Liver (tissue), 8 donors: ENCODE measurements at regions not wholly inside any gene's neighbourhood (a gene's known extent, or its start where the extent isn't known, plus 50 kb on each side); places are given as distances from the start of the nearest gene placed in this dataset.

Experiments used
- DNase-seq: peaks from one replicate; pipeline ENCODE4 v3.0.0-alpha.2; 2017; ENCODE audit warnings: low spot score
- H3K27ac ChIP-seq, 2 donors: one replicate each; pipeline ENCODE4 v1.7.0; 2013; ENCODE audit warnings: inconsistent platforms in 2 of 2, low read length in 2 of 2, control low read depth in 1 of 2, low read depth in 1 of 2, mild to moderate bottlenecking in 1 of 2
- H3K27me3 ChIP-seq, 4 donors: one replicate each; pipeline versions ENCODE4 v1.6.1 to v1.7.0; 2013; ENCODE audit warnings: low read length in 3 of 4, inconsistent platforms in 1 of 4, mild to moderate bottlenecking in 1 of 4, moderate library complexity in 1 of 4; ENCODE audit not compliant: control insufficient read depth in 4 of 4, insufficient read depth in 4 of 4
- H3K36me3 ChIP-seq, 4 donors: one replicate each; pipeline versions ENCODE4 v1.6.1 to v1.7.0; 2013; ENCODE audit warnings: low read length in 3 of 4, mild to moderate bottlenecking in 3 of 4, low read depth in 1 of 4, moderate library complexity in 1 of 4; ENCODE audit not compliant: control insufficient read depth in 4 of 4, insufficient read depth in 3 of 4
- H3K4me1 ChIP-seq, 4 donors: one replicate each; pipeline versions ENCODE4 v1.6.1 to v1.7.0; 2013; ENCODE audit warnings: low read length in 3 of 4, mild to moderate bottlenecking in 3 of 4, moderate library complexity in 1 of 4; ENCODE audit not compliant: control insufficient read depth in 4 of 4, insufficient read depth in 4 of 4
- H3K4me3 ChIP-seq, 3 donors: one replicate each; pipeline versions ENCODE4 v1.6.1 to v1.7.0; 2013; ENCODE audit warnings: low read length in 3 of 3, control low read depth in 1 of 3, low read depth in 1 of 3, mild to moderate bottlenecking in 1 of 3
- H3K9ac ChIP-seq, 2 donors: one replicate each; pipeline ENCODE4 v1.7.0; 2013; ENCODE audit warnings: low read length in 2 of 2, mild to moderate bottlenecking in 2 of 2, moderate library complexity in 2 of 2, control low read depth in 1 of 2, low read depth in 1 of 2
- H3K9me3 ChIP-seq, 4 donors: one replicate each; pipeline versions ENCODE4 v1.6.1 to v1.7.0; 2013; ENCODE audit warnings: low read length in 3 of 4; ENCODE audit not compliant: control insufficient read depth in 4 of 4
- EGR1 ChIP-seq, 2 donors: IDR thresholded peaks; 2 replicates each; pipeline ENCODE4 v1.6.1; 2016 to 2018; ENCODE audit warnings: antibody characterized with exemption in 2 of 2, low read depth in 2 of 2
- FOXA1 ChIP-seq: IDR thresholded peaks from 2 replicates; pipeline ENCODE4 v1.6.1; 2016; ENCODE audit warnings: antibody characterized with exemption
- FOXA2 ChIP-seq: IDR thresholded peaks from 2 replicates; pipeline ENCODE4 v1.6.1; 2016; ENCODE audit warnings: antibody characterized with exemption
- GABPA ChIP-seq, 2 donors: IDR thresholded peaks in 1 of 2; conservative IDR thresholded peaks in 1 of 2; 2 replicates each; pipeline ENCODE4 v1.6.1; 2016; ENCODE audit warnings: antibody characterized with exemption in 2 of 2, mild to moderate bottlenecking in 1 of 2, moderate library complexity in 1 of 2
- HNF4A ChIP-seq, 2 donors: conservative IDR thresholded peaks; 2 replicates each; pipeline ENCODE4 v1.6.1; 2016; ENCODE audit warnings: antibody characterized with exemption in 2 of 2, mild to moderate bottlenecking in 2 of 2
- HNF4G ChIP-seq: IDR thresholded peaks from 2 replicates; pipeline ENCODE4 v1.6.1; 2016; ENCODE audit warnings: antibody characterized with exemption
- JUND ChIP-seq, 2 donors: IDR thresholded peaks; 2 replicates each; pipeline ENCODE4 v1.6.1; 2016; ENCODE audit warnings: antibody characterized with exemption in 2 of 2
- NR2F2 ChIP-seq: IDR thresholded peaks from 2 replicates; pipeline ENCODE4 v1.6.1; 2016; ENCODE audit warnings: antibody characterized with exemption
- RAD21 ChIP-seq, 2 donors: IDR thresholded peaks; 2 replicates each; pipeline ENCODE4 v1.6.1; 2016; ENCODE audit warnings: antibody characterized with exemption in 2 of 2, mild to moderate bottlenecking in 2 of 2
- RXRA ChIP-seq, 2 donors: IDR thresholded peaks; 2 replicates each; pipeline ENCODE4 v1.6.1; 2017 to 2018; ENCODE audit warnings: antibody characterized with exemption in 2 of 2, mild to moderate bottlenecking in 1 of 2
- SP1 ChIP-seq: IDR thresholded peaks from 2 replicates; pipeline ENCODE4 v1.6.1; 2018; ENCODE audit warnings: antibody characterized with exemption, mild to moderate bottlenecking
- TAF1 ChIP-seq: conservative IDR thresholded peaks from 2 replicates; pipeline ENCODE4 v1.6.1; 2016; ENCODE audit warnings: antibody characterized with exemption, mild to moderate bottlenecking
- YY1 ChIP-seq: IDR thresholded peaks from 2 replicates; pipeline ENCODE4 v1.6.1; 2016; ENCODE audit warnings: antibody characterized with exemption, mild to moderate bottlenecking
- WGBS: extraction: QIAGEN DNeasy Blood & Tissue Kit; methylation state at CpG from one replicate; pipeline ENCODE4 v1.1.7; 2013; 5-methylcytosine and 5-hydroxymethylcytosine counted together
- TF ChIP-seq, protein P1 (sequence below): fragments of 150-350 bp; IDR thresholded peaks from 2 replicates; pipeline ENCODE4 v1.5.1; 2017; ENCODE audit warnings: improper control_type of control experiment, low read depth, low read length; ENCODE audit not compliant: missing input control
- TF ChIP-seq, protein P2 (sequence below): IDR thresholded peaks from 2 replicates; pipeline ENCODE4 v1.6.1; 2016; ENCODE audit warnings: antibody characterized with exemption
- TF ChIP-seq, protein P3 (sequence below): IDR thresholded peaks from 2 replicates; pipeline ENCODE4 v1.6.1; 2016; ENCODE audit warnings: antibody characterized with exemption, mild to moderate bottlenecking
- TF ChIP-seq, protein P4 (sequence below): IDR thresholded peaks from 2 replicates; pipeline ENCODE4 v1.6.1; 2016; ENCODE audit warnings: antibody characterized with exemption
- TF ChIP-seq, protein P5 (sequence below): IDR thresholded peaks from 2 replicates; pipeline ENCODE4 v1.6.1; 2016; ENCODE audit warnings: antibody characterized with exemption
- donor health status: healthy.
- donor health status: healthy.
- donor health status: healthy.
- donor health status: healthy.
- donor health status: healthy.

DNA sequence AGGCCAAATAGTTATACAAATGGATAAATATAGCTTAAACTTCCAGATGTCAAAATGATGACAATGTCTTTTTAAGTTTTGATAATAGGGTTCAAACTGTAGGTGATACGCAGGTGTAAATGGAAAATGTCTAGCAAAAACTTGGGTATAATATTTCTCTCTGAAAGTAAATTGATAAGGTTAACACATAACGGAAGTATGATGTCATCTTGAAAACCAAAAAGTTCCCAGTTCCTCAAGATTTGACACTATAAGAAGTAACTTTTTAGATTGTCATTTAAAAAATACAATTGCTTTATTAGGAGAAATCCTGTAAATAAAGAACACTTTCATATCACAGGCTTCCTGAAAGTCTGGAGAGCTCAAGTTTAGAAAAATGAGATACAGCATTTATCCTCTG, 483.4 kb downstream of the FRK start:
- Histone ChIP-seq H3K4me3 (no peak overlapping the region), H3K27ac (no peak overlapping the region), H3K9me3 (no peaks in the 10 kb centered on the region), H3K9ac (no peak overlapping the region), H3K4me1 (no peaks in the 10 kb centered on the region), H3K36me3 (no peaks in the 10 kb centered on the region), H3K27me3 (no peaks in the 10 kb centered on the region)
- DNase-seq: no peak
- WGBS: 93% methylated on average over 2 of the region's 2 CpGs
- no peak for TF ChIP-seq JUND (IDR thresholded peaks at IDR 0.05)
- TF ChIP-seq NR2F2: no peak
- TF ChIP-seq YY1: no peak
- TF ChIP-seq, protein P1, sequence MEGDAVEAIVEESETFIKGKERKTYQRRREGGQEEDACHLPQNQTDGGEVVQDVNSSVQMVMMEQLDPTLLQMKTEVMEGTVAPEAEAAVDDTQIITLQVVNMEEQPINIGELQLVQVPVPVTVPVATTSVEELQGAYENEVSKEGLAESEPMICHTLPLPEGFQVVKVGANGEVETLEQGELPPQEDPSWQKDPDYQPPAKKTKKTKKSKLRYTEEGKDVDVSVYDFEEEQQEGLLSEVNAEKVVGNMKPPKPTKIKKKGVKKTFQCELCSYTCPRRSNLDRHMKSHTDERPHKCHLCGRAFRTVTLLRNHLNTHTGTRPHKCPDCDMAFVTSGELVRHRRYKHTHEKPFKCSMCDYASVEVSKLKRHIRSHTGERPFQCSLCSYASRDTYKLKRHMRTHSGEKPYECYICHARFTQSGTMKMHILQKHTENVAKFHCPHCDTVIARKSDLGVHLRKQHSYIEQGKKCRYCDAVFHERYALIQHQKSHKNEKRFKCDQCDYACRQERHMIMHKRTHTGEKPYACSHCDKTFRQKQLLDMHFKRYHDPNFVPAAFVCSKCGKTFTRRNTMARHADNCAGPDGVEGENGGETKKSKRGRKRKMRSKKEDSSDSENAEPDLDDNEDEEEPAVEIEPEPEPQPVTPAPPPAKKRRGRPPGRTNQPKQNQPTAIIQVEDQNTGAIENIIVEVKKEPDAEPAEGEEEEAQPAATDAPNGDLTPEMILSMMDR: no peak
- TF ChIP-seq, protein P2, sequence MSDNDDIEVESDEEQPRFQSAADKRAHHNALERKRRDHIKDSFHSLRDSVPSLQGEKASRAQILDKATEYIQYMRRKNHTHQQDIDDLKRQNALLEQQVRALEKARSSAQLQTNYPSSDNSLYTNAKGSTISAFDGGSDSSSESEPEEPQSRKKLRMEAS: no peak
- no peak for TF ChIP-seq SP1
- no peak for TF ChIP-seq GABPA (IDR thresholded peaks at IDR 0.05 in 1 of 2, conservative IDR thresholded peaks at IDR 0.05 in 1 of 2)
- no peak for TF ChIP-seq HNF4G
- TF ChIP-seq TAF1: no peak
- no peak for TF ChIP-seq FOXA1

DNA sequence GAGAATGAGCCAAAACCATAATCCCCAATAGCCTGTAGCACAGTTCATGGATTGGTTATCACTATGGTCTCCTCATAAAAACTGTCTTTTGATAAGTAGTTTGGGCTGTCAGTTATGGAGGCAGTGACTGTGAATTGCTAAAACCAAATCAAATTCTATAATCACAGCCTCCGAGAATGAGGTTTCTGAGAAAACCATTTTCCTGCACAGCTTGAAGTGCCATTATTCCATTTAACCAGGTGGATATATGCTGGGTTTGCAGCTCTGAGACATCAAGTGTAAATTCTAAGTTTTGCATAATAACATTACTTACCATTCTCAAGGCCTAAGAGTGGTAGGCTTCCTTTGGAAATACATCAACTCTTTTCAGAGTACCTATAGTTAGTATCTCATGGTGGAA, 485.4 kb downstream of the FRK start:
- Histone ChIP-seq H3K9me3 (no peaks in the 10 kb centered on the region), H3K4me3 (no peak overlapping the region), H3K27me3 (no peaks in the 10 kb centered on the region), H3K27ac (no peak overlapping the region), H3K36me3 (no peaks in the 10 kb centered on the region), H3K4me1 (no peaks in the 10 kb centered on the region), H3K9ac (no peak overlapping the region)
- 51% methylated on average over 1 of the region's 1 CpG for WGBS
- TF ChIP-seq RAD21 (IDR thresholded peaks at IDR 0.05) (no peak), JUND (IDR thresholded peaks at IDR 0.05) (no peak), YY1 (no peak), RXRA (IDR thresholded peaks at IDR 0.05) (no peak), FOXA1 (no peak), HNF4G (no peak), GABPA (IDR thresholded peaks at IDR 0.05 in 1 of 2, conservative IDR thresholded peaks at IDR 0.05 in 1 of 2) (no peak), HNF4A (conservative IDR thresholded peaks at IDR 0.05) (no peak), SP1 (no peak), FOXA2 (no peak), TAF1 (no peak), NR2F2 (no peak), EGR1 (IDR thresholded peaks at IDR 0.05; ENCODE audit: low read depth in 2 of 2) (no peak)
- TF ChIP-seq, protein P3, sequence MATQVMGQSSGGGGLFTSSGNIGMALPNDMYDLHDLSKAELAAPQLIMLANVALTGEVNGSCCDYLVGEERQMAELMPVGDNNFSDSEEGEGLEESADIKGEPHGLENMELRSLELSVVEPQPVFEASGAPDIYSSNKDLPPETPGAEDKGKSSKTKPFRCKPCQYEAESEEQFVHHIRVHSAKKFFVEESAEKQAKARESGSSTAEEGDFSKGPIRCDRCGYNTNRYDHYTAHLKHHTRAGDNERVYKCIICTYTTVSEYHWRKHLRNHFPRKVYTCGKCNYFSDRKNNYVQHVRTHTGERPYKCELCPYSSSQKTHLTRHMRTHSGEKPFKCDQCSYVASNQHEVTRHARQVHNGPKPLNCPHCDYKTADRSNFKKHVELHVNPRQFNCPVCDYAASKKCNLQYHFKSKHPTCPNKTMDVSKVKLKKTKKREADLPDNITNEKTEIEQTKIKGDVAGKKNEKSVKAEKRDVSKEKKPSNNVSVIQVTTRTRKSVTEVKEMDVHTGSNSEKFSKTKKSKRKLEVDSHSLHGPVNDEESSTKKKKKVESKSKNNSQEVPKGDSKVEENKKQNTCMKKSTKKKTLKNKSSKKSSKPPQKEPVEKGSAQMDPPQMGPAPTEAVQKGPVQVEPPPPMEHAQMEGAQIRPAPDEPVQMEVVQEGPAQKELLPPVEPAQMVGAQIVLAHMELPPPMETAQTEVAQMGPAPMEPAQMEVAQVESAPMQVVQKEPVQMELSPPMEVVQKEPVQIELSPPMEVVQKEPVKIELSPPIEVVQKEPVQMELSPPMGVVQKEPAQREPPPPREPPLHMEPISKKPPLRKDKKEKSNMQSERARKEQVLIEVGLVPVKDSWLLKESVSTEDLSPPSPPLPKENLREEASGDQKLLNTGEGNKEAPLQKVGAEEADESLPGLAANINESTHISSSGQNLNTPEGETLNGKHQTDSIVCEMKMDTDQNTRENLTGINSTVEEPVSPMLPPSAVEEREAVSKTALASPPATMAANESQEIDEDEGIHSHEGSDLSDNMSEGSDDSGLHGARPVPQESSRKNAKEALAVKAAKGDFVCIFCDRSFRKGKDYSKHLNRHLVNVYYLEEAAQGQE: no peak
- TF ChIP-seq, protein P4, sequence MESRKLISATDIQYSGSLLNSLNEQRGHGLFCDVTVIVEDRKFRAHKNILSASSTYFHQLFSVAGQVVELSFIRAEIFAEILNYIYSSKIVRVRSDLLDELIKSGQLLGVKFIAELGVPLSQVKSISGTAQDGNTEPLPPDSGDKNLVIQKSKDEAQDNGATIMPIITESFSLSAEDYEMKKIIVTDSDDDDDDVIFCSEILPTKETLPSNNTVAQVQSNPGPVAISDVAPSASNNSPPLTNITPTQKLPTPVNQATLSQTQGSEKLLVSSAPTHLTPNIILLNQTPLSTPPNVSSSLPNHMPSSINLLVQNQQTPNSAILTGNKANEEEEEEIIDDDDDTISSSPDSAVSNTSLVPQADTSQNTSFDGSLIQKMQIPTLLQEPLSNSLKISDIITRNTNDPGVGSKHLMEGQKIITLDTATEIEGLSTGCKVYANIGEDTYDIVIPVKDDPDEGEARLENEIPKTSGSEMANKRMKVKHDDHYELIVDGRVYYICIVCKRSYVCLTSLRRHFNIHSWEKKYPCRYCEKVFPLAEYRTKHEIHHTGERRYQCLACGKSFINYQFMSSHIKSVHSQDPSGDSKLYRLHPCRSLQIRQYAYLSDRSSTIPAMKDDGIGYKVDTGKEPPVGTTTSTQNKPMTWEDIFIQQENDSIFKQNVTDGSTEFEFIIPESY: no peak
- TF ChIP-seq, protein P1: no peak
- TF ChIP-seq, protein P2: no peak
- TF ChIP-seq, protein P5, sequence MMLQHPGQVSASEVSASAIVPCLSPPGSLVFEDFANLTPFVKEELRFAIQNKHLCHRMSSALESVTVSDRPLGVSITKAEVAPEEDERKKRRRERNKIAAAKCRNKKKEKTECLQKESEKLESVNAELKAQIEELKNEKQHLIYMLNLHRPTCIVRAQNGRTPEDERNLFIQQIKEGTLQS: no peak
- DNase-seq: no peak
